Loucy (cell line): ENCODE measurements at regions not wholly inside any gene's neighbourhood (a gene's known extent, or its start where the extent isn't known, plus 50 kb on each side); places are given as distances from the start of the nearest gene placed in this dataset.

ENCODE experiments used
- H2AFZ ChIP-seq: fragments of 200-600 bp; sonication (generic); 2 replicates; pipeline ENCODE4 v1.6.0; 2016; ENCODE audit warnings: antibody characterized with exemption, mild to moderate bottlenecking, low read length, moderate library complexity
- H3F3A ChIP-seq: fragments of 200-600 bp; 2 replicates; pipeline ENCODE4 v1.6.0; 2016; ENCODE audit warnings: antibody characterized with exemption, low read depth, mild to moderate bottlenecking
- H3K27me3 ChIP-seq: fragments of 200-600 bp; sonication (generic); 2 replicates; pipeline ENCODE4 v1.6.1; 2014; ENCODE audit warnings: low read length, mild to moderate bottlenecking; ENCODE audit not compliant: insufficient read depth, poor library complexity, severe bottlenecking
- H3K36me3 ChIP-seq: fragments of 200-600 bp; sonication (generic); 2 replicates; pipeline ENCODE4 v1.6.1; 2016; ENCODE audit warnings: low read length; ENCODE audit not compliant: insufficient read depth
- H3K4me1 ChIP-seq: fragments of 200-600 bp; sonication (generic); 2 replicates; pipeline ENCODE4 v1.5.1; 2014; ENCODE audit warnings: low read length, mild to moderate bottlenecking; ENCODE audit not compliant: insufficient read depth, poor library complexity, severe bottlenecking
- H3K4me2 ChIP-seq: fragments of 200-600 bp; sonication (generic); 2 replicates; pipeline ENCODE4 v1.6.0; 2014; ENCODE audit warnings: antibody characterized with exemption, low read length, low read depth, mild to moderate bottlenecking; ENCODE audit not compliant: poor library complexity, severe bottlenecking
- H3K4me3 ChIP-seq: fragments of 200-600 bp; sonication (generic); 2 replicates; pipeline ENCODE4 v1.5.1; 2014; ENCODE audit warnings: low read length, mild to moderate bottlenecking, mixed read lengths; ENCODE audit not compliant: poor library complexity, severe bottlenecking
- H3K79me2 ChIP-seq: fragments of 200-600 bp; sonication (generic); 2 replicates; pipeline ENCODE4 v1.6.1; 2014; ENCODE audit warnings: low read length; ENCODE audit not compliant: insufficient read depth
- H3K9ac ChIP-seq: fragments of 200-600 bp; sonication (generic); 2 replicates; pipeline ENCODE4 v1.6.0; 2014; ENCODE audit warnings: mild to moderate bottlenecking, low read depth, low read length, moderate library complexity; ENCODE audit not compliant: poor library complexity, severe bottlenecking
- H3K9me2 ChIP-seq: fragments of 200-600 bp; sonication (generic); replicated peaks from 2 replicates; pipeline ENCODE4 v1.6.1; 2016; ENCODE audit warnings: low read depth, low read length, mixed read lengths
- H3K9me3 ChIP-seq: fragments of 200-600 bp; sonication (generic); 2 replicates; pipeline ENCODE4 v1.6.1; 2014; ENCODE audit warnings: mild to moderate bottlenecking, antibody characterized with exemption, low read length, low read depth; ENCODE audit not compliant: insufficient read depth
- H4K20me1 ChIP-seq: fragments of 200-600 bp; sonication (generic); 2 replicates; pipeline ENCODE4 v1.6.0; 2014; ENCODE audit warnings: antibody characterized with exemption, low read length, mild to moderate bottlenecking; ENCODE audit not compliant: insufficient read depth, poor library complexity, severe bottlenecking
- CTCF ChIP-seq: fragments of 200-600 bp; sonication (generic); conservative IDR thresholded peaks from 2 replicates; pipeline ENCODE4 v1.5.1; 2014; ENCODE audit warnings: mild to moderate bottlenecking, antibody characterized with exemption, low read length
- EZH2phosphoT487 ChIP-seq: fragments of 200-600 bp; IDR thresholded peaks from 2 replicates; pipeline ENCODE4 v1.6.1; 2018; ENCODE audit warnings: antibody characterized with exemption, mild to moderate bottlenecking, moderate library complexity, borderline replicate concordance

DNA sequence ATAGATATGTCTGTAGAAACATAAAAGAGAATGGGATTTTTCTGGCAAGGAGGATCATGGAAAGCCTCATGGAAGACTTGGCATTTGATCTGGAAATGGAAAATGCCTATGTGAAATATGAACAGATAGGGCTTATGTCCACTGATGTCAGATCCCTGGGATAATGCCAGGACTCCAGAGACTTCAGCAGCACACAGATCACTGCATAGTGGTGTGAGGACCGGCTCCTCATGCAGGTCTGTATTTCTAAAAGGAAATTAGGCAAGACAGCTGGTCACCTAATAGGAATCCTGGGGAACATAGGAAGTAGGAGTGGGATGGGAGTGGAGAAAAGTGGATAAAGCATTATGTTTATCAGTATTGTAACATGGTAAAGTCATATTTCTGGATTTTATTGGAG is 56.8 kb upstream of the IPO9 start:
- TF ChIP-seq EZH2phosphoT487 (no peak), CTCF (no peak)
- no peak overlapping the region for H3K4me3 ChIP-seq
- H3K4me2 ChIP-seq = no peak overlapping the region
- no peak overlapping the region for H2AFZ ChIP-seq
- H3K9me2 ChIP-seq = no peaks in the 10 kb centered on the region
- no peaks in the 10 kb centered on the region for H3K27me3 ChIP-seq
- H4K20me1 ChIP-seq = no peaks in the 10 kb centered on the region
- no peaks in the 10 kb centered on the region for H3K4me1 ChIP-seq
- H3K36me3 ChIP-seq = no peaks in the 10 kb centered on the region
- H3K9ac ChIP-seq = no peak overlapping the region
- no peaks in the 10 kb centered on the region for H3F3A ChIP-seq
- peaks cover 12% of the 10 kb centered on the region; the same call in 1 of the 2 replicates for H3K9me3 ChIP-seq
- no peaks in the 10 kb centered on the region for H3K79me2 ChIP-seq

DNA sequence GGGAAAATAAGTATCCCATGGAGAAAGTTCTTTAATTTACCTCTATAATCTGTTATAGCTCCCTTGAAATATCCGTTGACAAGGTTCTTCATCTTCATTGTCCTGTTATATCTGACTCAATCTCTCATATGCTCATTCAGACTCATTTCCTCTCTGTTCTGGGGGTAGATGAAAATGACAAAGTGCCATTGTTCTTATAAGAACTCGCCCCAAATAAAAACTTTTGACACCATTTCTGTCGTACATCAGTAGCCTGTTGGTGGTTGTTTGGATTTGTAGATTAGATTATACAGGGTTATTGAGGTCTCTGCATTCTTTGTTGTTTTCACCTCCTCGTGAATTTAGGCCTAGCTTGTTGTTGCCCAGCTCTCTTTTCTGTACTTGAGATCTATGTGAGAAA is 55.2 kb upstream of the IPO9 start:
- H3K4me2 ChIP-seq = no peak overlapping the region
- H2AFZ ChIP-seq = no peak overlapping the region
- H3K27me3 ChIP-seq = no peaks in the 10 kb centered on the region
- no peaks in the 10 kb centered on the region for H3F3A ChIP-seq
- H3K9ac ChIP-seq = no peak overlapping the region
- H3K79me2 ChIP-seq = no peaks in the 10 kb centered on the region
- H3K9me3 ChIP-seq = peaks cover 12% of the 10 kb centered on the region; the same call in 1 of the 2 replicates
- no peaks in the 10 kb centered on the region for H3K36me3 ChIP-seq
- H3K4me1 ChIP-seq = no peaks in the 10 kb centered on the region
- no peak for TF ChIP-seq EZH2phosphoT487
- TF ChIP-seq CTCF = no peak
- no peaks in the 10 kb centered on the region for H4K20me1 ChIP-seq
- no peak overlapping the region for H3K4me3 ChIP-seq
- no peaks in the 10 kb centered on the region for H3K9me2 ChIP-seq

DNA sequence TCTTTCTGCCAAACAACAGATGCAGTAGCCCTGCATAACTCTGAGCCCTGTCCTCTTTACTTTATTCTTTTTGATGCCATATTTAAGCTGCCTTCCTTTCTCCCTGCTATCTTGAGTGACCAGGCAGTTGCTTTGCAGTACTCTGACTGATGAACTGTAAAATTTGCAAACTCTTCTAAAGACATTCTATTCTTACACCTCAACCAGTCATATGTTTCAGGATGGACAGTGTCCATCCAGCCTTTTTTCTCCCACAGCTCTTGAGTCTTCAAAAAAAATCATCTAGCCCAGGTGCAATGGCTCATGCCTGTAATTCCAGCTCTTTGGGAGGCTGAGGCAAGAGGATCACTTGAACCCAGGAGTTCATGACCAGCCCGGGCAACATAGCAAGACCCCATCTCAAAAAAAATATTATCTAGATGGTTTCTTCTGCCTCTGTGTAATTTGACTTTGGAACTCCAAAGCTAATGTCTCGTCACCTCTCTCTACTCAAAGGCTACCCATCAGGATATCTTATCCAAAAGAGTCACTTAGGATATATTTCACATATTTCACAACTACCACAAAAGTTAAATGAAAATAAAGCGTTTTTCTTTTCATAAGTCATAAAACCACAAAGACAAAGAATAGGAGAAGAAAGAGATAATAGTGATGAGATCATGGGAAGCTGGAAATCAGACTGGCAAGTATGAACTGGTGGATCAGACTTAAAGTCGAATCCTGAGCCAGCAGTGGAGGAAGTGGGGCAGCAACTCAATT is 54.6 kb upstream of the IPO9 start:
- Histone ChIP-seq H3K9ac (no peak overlapping the region), H3K36me3 (no peaks in the 10 kb centered on the region), H3K4me3 (no peak overlapping the region), H3F3A (no peaks in the 10 kb centered on the region), H3K9me2 (no peaks in the 10 kb centered on the region), H3K9me3 (peaks cover 12% of the 10 kb centered on the region; the same call in 1 of the 2 replicates), H3K4me2 (no peak overlapping the region), H3K79me2 (no peaks in the 10 kb centered on the region), H3K27me3 (no peaks in the 10 kb centered on the region), H3K4me1 (no peaks in the 10 kb centered on the region), H4K20me1 (no peaks in the 10 kb centered on the region), H2AFZ (no peak overlapping the region)
- TF ChIP-seq EZH2phosphoT487 (no peak), CTCF (no peak)
